K562 (cell line): ENCODE measurements at regions not wholly inside any gene's neighbourhood (a gene's known extent, or its start where the extent isn't known, plus 50 kb on each side); places are given as distances from the start of the nearest gene placed in this dataset.

Experiments used
- BRCA1 ChIP-seq, 2 experiments: fragments of 450-650 bp in 1 of 2; sonication (generic) in 1 of 2; formaldehyde crosslinking in 1 of 2; IDR thresholded peaks; 2 replicates each; pipeline versions ENCODE4 v1.5.0 to v1.6.1; 2017 to 2020; ENCODE audit warnings: mild to moderate bottlenecking in 1 of 2, missing genetic modification reagents in 1 of 2
- CAMTA2 ChIP-seq: fragments of 250-450 bp; sonication (Bioruptor Pico); conservative IDR thresholded peaks from 2 replicates; pipeline ENCODE4 v1.5.1; 2022
- DPF2 ChIP-seq: fragments of 450-650 bp; IDR thresholded peaks from 2 replicates; pipeline ENCODE4 v1.6.1; 2016
- EWSR1 ChIP-seq: fragments of 450-650 bp; IDR thresholded peaks from 2 replicates; pipeline ENCODE4 v1.6.1; 2018; ENCODE audit warnings: borderline replicate concordance, mild to moderate bottlenecking, low read depth, moderate library complexity; ENCODE audit not compliant: partially characterized antibody
- HLTF ChIP-seq: fragments of 450-650 bp; IDR thresholded peaks from 2 replicates; pipeline ENCODE4 v1.6.1; 2016
- HNRNPK ChIP-seq: fragments of 200-400 bp; formaldehyde crosslinking; IDR thresholded peaks from one replicate; pipeline ENCODE4 v1.6.1; 2018; ENCODE audit warnings: mild to moderate bottlenecking, low read depth, low read length; ENCODE audit not compliant: poor library complexity, severe bottlenecking
- HOMEZ ChIP-seq: fragments of 250-450 bp; sonication (Bioruptor Pico); IDR thresholded peaks from 2 replicates; pipeline ENCODE4 v1.4.0; 2020; ENCODE audit warnings: mild to moderate bottlenecking, moderate library complexity
- POLR2A ChIP-seq: fragments of 450-650 bp; conservative IDR thresholded peaks from 2 replicates; pipeline ENCODE4 v1.6.1; 2016
- PRPF4 ChIP-seq: fragments of 200-400 bp; formaldehyde crosslinking; IDR thresholded peaks from one replicate; pipeline ENCODE4 v1.6.1; 2017; ENCODE audit warnings: low read length, low read depth, mild to moderate bottlenecking; ENCODE audit not compliant: insufficient read depth, poor library complexity, severe bottlenecking
- PYGO2 ChIP-seq: fragments of 450-650 bp; IDR thresholded peaks from 2 replicates; pipeline ENCODE4 v1.6.1; 2016; ENCODE audit warnings: mild to moderate bottlenecking, missing genetic modification characterization, moderate library complexity, missing compliant biosample characterization
- RB1 ChIP-seq: fragments of 450-650 bp; IDR thresholded peaks from 2 replicates; pipeline ENCODE4 v1.6.1; 2017; ENCODE audit warnings: low read depth, mild to moderate bottlenecking
- SFPQ ChIP-seq: fragments of 200-400 bp; formaldehyde crosslinking; IDR thresholded peaks from 2 replicates; pipeline ENCODE4 v1.6.1; 2017; ENCODE audit warnings: mild to moderate bottlenecking, low read depth, low read length, moderate library complexity
- TCF7 ChIP-seq: sonication (generic); IDR thresholded peaks from 2 replicates; pipeline ENCODE4 v1.6.1; 2016; ENCODE audit warnings: antibody characterized with exemption, borderline replicate concordance
- TRIM24 ChIP-seq, 2 experiments: fragments of 450-650 bp; IDR thresholded peaks; 2 replicates each; pipeline ENCODE4 v1.6.1; 2016
- ZBTB26 ChIP-seq: fragments of 450-650 bp; formaldehyde crosslinking; IDR thresholded peaks from 2 replicates; pipeline ENCODE4 v1.4.0; 2022; ENCODE audit warnings: missing genetic modification characterization
- ZBTB49 ChIP-seq: sonication (generic); formaldehyde crosslinking; IDR thresholded peaks from 2 replicates; pipeline ENCODE4 v1.8.0; 2022; ENCODE audit warnings: missing genetic modification reagents, mild to moderate bottlenecking, borderline replicate concordance
- ZBTB5 ChIP-seq: fragments of 450-650 bp; IDR thresholded peaks from 2 replicates; pipeline ENCODE4 v1.6.1; 2017; ENCODE audit warnings: antibody characterized with exemption
- ZNF197 ChIP-seq: fragments of 200-800 bp; sonication (Bioruptor generic); IDR thresholded peaks from 2 replicates; pipeline ENCODE4 v1.6.1; 2016; ENCODE audit warnings: low read depth, missing genetic modification characterization, missing compliant biosample characterization
- ZNF507 ChIP-seq: conservative IDR thresholded peaks from 2 replicates; pipeline ENCODE4 v1.6.1; 2017; ENCODE audit warnings: missing genetic modification characterization, missing compliant biosample characterization

- TF ChIP-seq DPF2: 0 out of 2 replicates have a peak, but pooled peaks have one; percentile 26
- TF ChIP-seq HNRNPK: no peak
- TF ChIP-seq TCF7: no peak
- no peak for TF ChIP-seq PYGO2 (tag)
- TF ChIP-seq ZNF507: no peak
- TF ChIP-seq SFPQ: no peak
- no peak for TF ChIP-seq ZBTB49 (CRISPR knock-in tag)
- TF ChIP-seq HOMEZ (CRISPR knock-in tag): no peak
- TF ChIP-seq CAMTA2 (CRISPR knock-in tag): no peak
- TF ChIP-seq RB1: no peak
- TF ChIP-seq TRIM24 (IDR thresholded peaks at IDR 0.05): no peak; a peak in 1 of 4 replicates
- no peak for TF ChIP-seq HLTF
- TF ChIP-seq POLR2A: no peak
- TF ChIP-seq ZNF197: no peak
- TF ChIP-seq PRPF4: no peak
- TF ChIP-seq ZBTB26 (CRISPR knock-in tag): 0 out of 2 replicates have a peak, but pooled peaks have one; percentile 53
- no peak for TF ChIP-seq BRCA1 (IDR thresholded peaks at IDR 0.05)
- no peak for TF ChIP-seq BRCA1 (CRISPR knock-in tag; IDR thresholded peaks at IDR 0.05)
- TF ChIP-seq ZBTB5: no peak
- no peak for TF ChIP-seq EWSR1
These were observed 109.7 kb upstream of the ZBTB40 start (continued) for GRCh38 chr1:22341791-22342605.
